ENCODE measurements at regions not wholly inside any gene's neighbourhood (a gene's known extent, or its start where the extent isn't known, plus 50 kb on each side); places are given as distances from the start of the nearest gene placed in this dataset.

GRCh38 chr9:31335529-31336234 is 1048.8 kb upstream of the ACO1 start:
- Histone ChIP-seq H3K27ac (no peak overlapping the region), H4K20me1 (ENCODE audit: insufficient read depth) (no peaks in the 10 kb centered on the region), H3K27me3 (ENCODE audit: insufficient read depth, low read depth) (no peaks in the 10 kb centered on the region), H3K4me1 (replicated peaks; ENCODE audit: insufficient read depth) (no peaks in the 10 kb centered on the region), H3K4me3 (no peak overlapping the region), H3K4me2 (no peak overlapping the region), H3K9me3 (ENCODE audit: insufficient read depth, low read depth) (no peaks in the 10 kb centered on the region), H3K79me2 (ENCODE audit: low read depth) (no peaks in the 10 kb centered on the region), H3K36me3 (ENCODE audit: low read depth) (no peaks in the 10 kb centered on the region), H3K9me2 (ENCODE audit: insufficient read depth) (no peaks in the 10 kb centered on the region), H2AFZ (no peak overlapping the region), H3F3A (ENCODE audit: insufficient read depth, low read depth) (no peaks in the 10 kb centered on the region)
- no TSS peak for BruUV-seq (replicated peaks)
- ChIA-PET POLR2A (ENCODE audit: unreplicated experiment) (no interaction called here), CTCF (no interaction called here)
- no peak for TF ChIP-seq EZH2 (IDR thresholded peaks at IDR 0.05; ENCODE audit: low read depth)
- TF ChIP-seq CTCF (conservative IDR thresholded peaks at IDR 0.05) = no peak
- DNase-seq = no peak
- intact Hi-C loops (cut with micrococcal nuclease; ENCODE audit: unreplicated experiment) = no loop called here

- no peaks in the 10 kb centered on the region for H3F3A ChIP-seq (ENCODE audit: insufficient read depth, low read depth)
- no peaks in the 10 kb centered on the region for H3K79me2 ChIP-seq (ENCODE audit: low read depth)
- no peaks in the 10 kb centered on the region for H3K9me3 ChIP-seq (ENCODE audit: insufficient read depth, low read depth)
- BruUV-seq (replicated peaks) = no TSS peak
- DNase-seq = no peak
- no peaks in the 10 kb centered on the region for H3K36me3 ChIP-seq (ENCODE audit: low read depth)
- H3K27ac ChIP-seq = no peak overlapping the region
- intact Hi-C loops (cut with micrococcal nuclease; ENCODE audit: unreplicated experiment) = no loop called here
- no peaks in the 10 kb centered on the region for H4K20me1 ChIP-seq (ENCODE audit: insufficient read depth)
- ChIA-PET CTCF (no interaction called here), POLR2A (ENCODE audit: unreplicated experiment) (no interaction called here)
- H3K4me2 ChIP-seq = no peak overlapping the region
- no peaks in the 10 kb centered on the region for H3K9me2 ChIP-seq (ENCODE audit: insufficient read depth)
- H2AFZ ChIP-seq = no peak overlapping the region
- no peak overlapping the region for H3K4me3 ChIP-seq
- no peaks in the 10 kb centered on the region for H3K27me3 ChIP-seq (ENCODE audit: insufficient read depth, low read depth)
- no peak for TF ChIP-seq EZH2 (IDR thresholded peaks at IDR 0.05; ENCODE audit: low read depth)
- no peak for TF ChIP-seq CTCF (conservative IDR thresholded peaks at IDR 0.05)
- no peaks in the 10 kb centered on the region for H3K4me1 ChIP-seq (replicated peaks; ENCODE audit: insufficient read depth)
Observed at GRCh38 chr9:31336386-31336785, 1048.1 kb upstream of the ACO1 start.

- Histone ChIP-seq H3K9me2 (ENCODE audit: insufficient read depth) (no peaks in the 10 kb centered on the region), H3K9me3 (ENCODE audit: insufficient read depth, low read depth) (no peaks in the 10 kb centered on the region), H3K36me3 (ENCODE audit: low read depth) (no peaks in the 10 kb centered on the region), H3K27ac (no peak overlapping the region), H3K4me2 (no peak overlapping the region), H3K4me3 (no peak overlapping the region), H3F3A (ENCODE audit: insufficient read depth, low read depth) (no peaks in the 10 kb centered on the region), H3K27me3 (ENCODE audit: insufficient read depth, low read depth) (no peaks in the 10 kb centered on the region), H2AFZ (no peak overlapping the region), H4K20me1 (ENCODE audit: insufficient read depth) (no peaks in the 10 kb centered on the region), H3K79me2 (ENCODE audit: low read depth) (no peaks in the 10 kb centered on the region), H3K4me1 (replicated peaks; ENCODE audit: insufficient read depth) (no peaks in the 10 kb centered on the region)
- no peak for DNase-seq
- no TSS peak for BruUV-seq (replicated peaks)
- TF ChIP-seq CTCF (conservative IDR thresholded peaks at IDR 0.05) (no peak), EZH2 (IDR thresholded peaks at IDR 0.05; ENCODE audit: low read depth) (no peak)
- intact Hi-C loops (cut with micrococcal nuclease; ENCODE audit: unreplicated experiment) = no loop called here
- ChIA-PET POLR2A (ENCODE audit: unreplicated experiment) (no interaction called here), CTCF (no interaction called here)
Observed at GRCh38 chr9:31336841-31337240, 1047.6 kb upstream of the ACO1 start.

Measured in PC-9 (cell line).